RWPE2 (cell line): ENCODE measurements at regions not wholly inside any gene's neighbourhood (a gene's known extent, or its start where the extent isn't known, plus 50 kb on each side); places are given as distances from the start of the nearest gene placed in this dataset.

Source experiments
- ATAC-seq: fragments of 200-7000 bp; cut with Tn5 transposase; 3 replicates; pipeline ENCODE4 v1.9.1; 2021; ENCODE audit warnings: low read depth
- DNase-seq: peaks from one replicate; pipeline ENCODE4 v3.0.0-alpha.2; 2020; ENCODE audit warnings: low spot score
- H3K27ac ChIP-seq: fragments of 450-650 bp; 2 replicates; pipeline ENCODE4 v1.5.1; 2017; ENCODE audit warnings: mild to moderate bottlenecking; ENCODE audit not compliant: poor library complexity, severe bottlenecking
- H3K27me3 ChIP-seq: fragments of 250-450 bp; sonication (Bioruptor Pico); 2 replicates; pipeline ENCODE4 v1.5.1; 2021; ENCODE audit warnings: mild to moderate bottlenecking, moderate library complexity; ENCODE audit not compliant: insufficient read depth, poor library complexity, severe bottlenecking
- H3K36me3 ChIP-seq: fragments of 250-450 bp; sonication (Bioruptor Pico); 2 replicates; pipeline ENCODE4 v1.5.1; 2020; ENCODE audit warnings: low read depth, mild to moderate bottlenecking, moderate library complexity
- H3K4me1 ChIP-seq: fragments of 250-450 bp; sonication (Bioruptor Pico); 2 replicates; pipeline ENCODE4 v1.5.1; 2021; ENCODE audit warnings: mild to moderate bottlenecking, moderate library complexity; ENCODE audit not compliant: insufficient read depth, poor library complexity, severe bottlenecking
- H3K4me3 ChIP-seq: fragments of 250-450 bp; sonication (Bioruptor Pico); 2 replicates; pipeline ENCODE4 v1.5.1; 2021; ENCODE audit warnings: mild to moderate bottlenecking, moderate library complexity; ENCODE audit not compliant: severe bottlenecking
- H3K9me3 ChIP-seq: fragments of 250-450 bp; sonication (Bioruptor Pico); 2 replicates; pipeline ENCODE4 v1.5.1; 2021; ENCODE audit warnings: mild to moderate bottlenecking, moderate library complexity; ENCODE audit not compliant: severe bottlenecking
- CTCF ChIP-seq: fragments of 450-650 bp; IDR thresholded peaks from one replicate; pipeline ENCODE4 v1.5.1; 2017; ENCODE audit warnings: mild to moderate bottlenecking, moderate library complexity; ENCODE audit not compliant: poor library complexity, severe bottlenecking

- Histone ChIP-seq H3K27ac (no peak overlapping the region), H3K36me3 (no peaks in the 10 kb centered on the region), H3K9me3 (no peaks in the 10 kb centered on the region), H3K27me3 (no peaks in the 10 kb centered on the region), H3K4me3 (no peak overlapping the region), H3K4me1 (no peaks in the 10 kb centered on the region)
- DNase-seq (no peak), ATAC-seq (no peak)
- TF ChIP-seq CTCF, result no peak
These were observed 828.1 kb upstream of the ZNF608 start for GRCh38 chr5:125574491-125575044.

- no peaks in the 10 kb centered on the region for H3K4me1 ChIP-seq
- no peak overlapping the region for H3K4me3 ChIP-seq
- DNase-seq (no peak), ATAC-seq (no peak)
- H3K27ac ChIP-seq, result no peak overlapping the region
- no peak for TF ChIP-seq CTCF
- H3K9me3 ChIP-seq, result no peaks in the 10 kb centered on the region
- H3K36me3 ChIP-seq, result no peaks in the 10 kb centered on the region
- H3K27me3 ChIP-seq, result no peaks in the 10 kb centered on the region
These were observed 828.9 kb upstream of the ZNF608 start for GRCh38 chr5:125575171-125575890.

- no peak overlapping the region for H3K27ac ChIP-seq
- no peak overlapping the region for H3K4me3 ChIP-seq
- no peaks in the 10 kb centered on the region for H3K4me1 ChIP-seq
- ATAC-seq (no peak; the same call in 2 of the 3 replicates), DNase-seq (no peak)
- H3K9me3 ChIP-seq, result no peaks in the 10 kb centered on the region
- no peaks in the 10 kb centered on the region for H3K36me3 ChIP-seq
- no peak for TF ChIP-seq CTCF
- no peaks in the 10 kb centered on the region for H3K27me3 ChIP-seq
These were observed 829.6 kb upstream of the ZNF608 start for GRCh38 chr5:125575891-125576505.

GRCh38 chr5:125576822-125577221, 830.4 kb upstream of the ZNF608 start:
- no peak for TF ChIP-seq CTCF
- Histone ChIP-seq H3K4me1 (no peaks in the 10 kb centered on the region), H3K27ac (no peak overlapping the region), H3K27me3 (no peaks in the 10 kb centered on the region), H3K4me3 (no peak overlapping the region), H3K36me3 (no peaks in the 10 kb centered on the region), H3K9me3 (no peaks in the 10 kb centered on the region)
- ATAC-seq, result no peak
- no peak for DNase-seq

- no peaks in the 10 kb centered on the region for H3K9me3 ChIP-seq
- H3K4me3 ChIP-seq, result no peak overlapping the region
- H3K36me3 ChIP-seq, result no peaks in the 10 kb centered on the region
- H3K4me1 ChIP-seq, result no peaks in the 10 kb centered on the region
- no peak overlapping the region for H3K27ac ChIP-seq
- no peak for DNase-seq
- no peak; the same call in 2 of the 3 replicates for ATAC-seq
- no peak for TF ChIP-seq CTCF
- no peaks in the 10 kb centered on the region for H3K27me3 ChIP-seq
These were observed 832.1 kb upstream of the ZNF608 start for GRCh38 chr5:125578551-125578950.
